ENCODE measurements at regions not wholly inside any gene's neighbourhood (a gene's known extent, or its start where the extent isn't known, plus 50 kb on each side); places are given as distances from the start of the nearest gene placed in this dataset.

- no peak for FAIRE-seq
- Histone ChIP-seq H3K27me3 (ENCODE audit: control insufficient read depth, extremely low read depth, insufficient read depth, low read length) (no peaks in the 10 kb centered on the region), H3K9me1 (ENCODE audit: control insufficient read depth, extremely low read depth, insufficient read depth, low read length) (no peaks in the 10 kb centered on the region), H3K79me2 (ENCODE audit: control insufficient read depth, insufficient read depth, low read length) (no peaks in the 10 kb centered on the region), H3K4me1 (ENCODE audit: control insufficient read depth, extremely low read depth, insufficient read depth, low read length) (no peaks in the 10 kb centered on the region), H3K36me3 (ENCODE audit: control insufficient read depth in 2 of 2, extremely low read depth in 1 of 2, insufficient read depth in 2 of 2, low read length in 2 of 2) (no peaks in the 10 kb centered on the region), H3K9ac (ENCODE audit: control insufficient read depth, extremely low read depth, insufficient read depth, low read length) (no peak overlapping the region), H4K20me1 (ENCODE audit: control insufficient read depth, extremely low read depth, insufficient read depth, low read length) (no peaks in the 10 kb centered on the region), H3K27ac (ENCODE audit: control insufficient read depth, insufficient read depth, low read length) (no peak overlapping the region), H3K4me3 (ENCODE audit: control insufficient read depth in 2 of 3, extremely low read depth in 1 of 3, insufficient read depth in 2 of 3, low read depth in 1 of 3, low read length in 3 of 3) (no peak overlapping the region), H3K9me3 (ENCODE audit: control insufficient read depth, low read depth, low read length) (no peaks in the 10 kb centered on the region), H2AFZ (ENCODE audit: control insufficient read depth, low read length) (no peak overlapping the region), H3K4me2 (ENCODE audit: control insufficient read depth, extremely low read depth, insufficient read depth, low read depth, low read length) (no peak overlapping the region)
- dilution Hi-C loops (cut with MboI; ENCODE audit: extremely low pct_ligation_motif_present, low sequenced_read_pairs): no loop called here
- DNase-seq (ENCODE audit: low read depth, low spot score): no peak
- TF ChIP-seq CTCF (optimal IDR thresholded peaks at IDR 0.05 in 1 of 3, IDR thresholded peaks at IDR 0.05 in 1 of 3, conservative IDR thresholded peaks at IDR 0.05 in 1 of 3; ENCODE audit: extremely low read depth in 1 of 3, insufficient read depth in 2 of 3, low read length in 3 of 3) (no peak), EZH2 (IDR thresholded peaks at IDR 0.05; ENCODE audit: low read length) (no peak)
Observed at GRCh38 chr1:191912517-191912916, 245.7 kb upstream of the RGS18 start.

GRCh38 chr1:191913260-191913977 is 244.8 kb upstream of the RGS18 start:
- Histone ChIP-seq H3K4me3 (ENCODE audit: control insufficient read depth in 2 of 3, extremely low read depth in 1 of 3, insufficient read depth in 2 of 3, low read depth in 1 of 3, low read length in 3 of 3) (no peak overlapping the region), H3K36me3 (ENCODE audit: control insufficient read depth in 2 of 2, extremely low read depth in 1 of 2, insufficient read depth in 2 of 2, low read length in 2 of 2) (no peaks in the 10 kb centered on the region), H2AFZ (ENCODE audit: control insufficient read depth, low read length) (no peak overlapping the region), H3K27ac (ENCODE audit: control insufficient read depth, insufficient read depth, low read length) (no peak overlapping the region), H3K4me1 (ENCODE audit: control insufficient read depth, extremely low read depth, insufficient read depth, low read length) (no peaks in the 10 kb centered on the region), H4K20me1 (ENCODE audit: control insufficient read depth, extremely low read depth, insufficient read depth, low read length) (no peaks in the 10 kb centered on the region), H3K79me2 (ENCODE audit: control insufficient read depth, insufficient read depth, low read length) (no peaks in the 10 kb centered on the region), H3K9me1 (ENCODE audit: control insufficient read depth, extremely low read depth, insufficient read depth, low read length) (no peaks in the 10 kb centered on the region), H3K27me3 (ENCODE audit: control insufficient read depth, extremely low read depth, insufficient read depth, low read length) (no peaks in the 10 kb centered on the region), H3K4me2 (ENCODE audit: control insufficient read depth, extremely low read depth, insufficient read depth, low read depth, low read length) (no peak overlapping the region), H3K9ac (ENCODE audit: control insufficient read depth, extremely low read depth, insufficient read depth, low read length) (no peak overlapping the region), H3K9me3 (ENCODE audit: control insufficient read depth, low read depth, low read length) (no peaks in the 10 kb centered on the region)
- FAIRE-seq (no peak), DNase-seq (ENCODE audit: low read depth, low spot score) (no peak)
- dilution Hi-C loops (cut with MboI; ENCODE audit: extremely low pct_ligation_motif_present, low sequenced_read_pairs): no loop called here
- TF ChIP-seq EZH2 (IDR thresholded peaks at IDR 0.05; ENCODE audit: low read length) (no peak), CTCF (optimal IDR thresholded peaks at IDR 0.05 in 1 of 3, IDR thresholded peaks at IDR 0.05 in 1 of 3, conservative IDR thresholded peaks at IDR 0.05 in 1 of 3; ENCODE audit: extremely low read depth in 1 of 3, insufficient read depth in 2 of 3, low read length in 3 of 3) (no peak)

All from keratinocyte (primary cell).